Panc1 (cell line): ENCODE measurements at regions not wholly inside any gene's neighbourhood (a gene's known extent, or its start where the extent isn't known, plus 50 kb on each side); places are given as distances from the start of the nearest gene placed in this dataset.
A peak's percentile ranks its signal among the peaks of the same experiment; 100 is the strongest.

Experiments used
- ATAC-seq: fragments of 200-7000 bp; cut with Tn5 transposase; 2 replicates; pipeline ENCODE4 v1.9.1; 2020; ENCODE audit warnings: mild to moderate bottlenecking, moderate library complexity
- BruUV-seq: library from RNA; stranded (reverse); fragments of 400-500 nt; replicated peaks from 2 replicates; lab custom pipeline; 2021; lab: Mats Ljungman, UMichigan
- CTCF ChIA-PET: fragments of 300-600 bp; sonication (Branson Sonifier 250); formaldehyde crosslinking; loops from one replicate; lab custom pipeline; 2022; ENCODE audit warnings: antibody characterized with exemption; lab: Charles Lee
- POLR2A ChIA-PET: fragments of 300-600 bp; sonication (Branson Sonifier 250); formaldehyde crosslinking; loops from one replicate; lab custom pipeline; 2022; ENCODE audit warnings: antibody characterized with exemption; lab: Charles Lee
- DNase-seq: peaks from one replicate; pipeline ENCODE4 v3.0.0-alpha.2; 2010; ENCODE audit warnings: low read depth, low spot score
- H3K27ac ChIP-seq: 2 replicates; pipeline ENCODE4 v1.5.1; 2011; ENCODE audit warnings: mild to moderate bottlenecking, low read length, inconsistent platforms
- H3K27me3 ChIP-seq: fragments of 200-500 bp; sonication (Bioruptor generic); 2 replicates; pipeline ENCODE4 v1.6.0; 2014; ENCODE audit warnings: low read length, inconsistent platforms; ENCODE audit not compliant: control insufficient read depth, insufficient read depth
- H3K36me3 ChIP-seq: fragments of 200-500 bp; sonication (Bioruptor generic); 2 replicates; pipeline ENCODE4 v1.5.1; 2014; ENCODE audit warnings: inconsistent platforms, mild to moderate bottlenecking, low read length, moderate library complexity; ENCODE audit not compliant: control insufficient read depth, insufficient read depth
- H3K4me1 ChIP-seq: 2 replicates; pipeline ENCODE4 v1.5.1; 2011; ENCODE audit warnings: inconsistent platforms, mild to moderate bottlenecking, low read length, moderate library complexity; ENCODE audit not compliant: control insufficient read depth, insufficient read depth
- H3K4me3 ChIP-seq, 2 experiments: 2 replicates each; pipeline ENCODE4 v1.5.1; 2011 to 2012; ENCODE audit warnings: low read depth in 2 of 2, low read length in 2 of 2, mild to moderate bottlenecking in 2 of 2, inconsistent platforms in 1 of 2, moderate library complexity in 1 of 2
- H3K9me3 ChIP-seq: fragments of 200-500 bp; sonication (Bioruptor generic); 2 replicates; pipeline ENCODE4 v1.5.1; 2014; ENCODE audit warnings: low read depth, mild to moderate bottlenecking, inconsistent platforms, low read length, moderate library complexity; ENCODE audit not compliant: control insufficient read depth, insufficient read depth
- CTCF ChIP-seq: fragments of 450-650 bp; IDR thresholded peaks from 2 replicates; pipeline ENCODE4 v1.5.1; 2017; ENCODE audit warnings: mild to moderate bottlenecking
- POLR2AphosphoS5 ChIP-seq: IDR thresholded peaks from 2 replicates; pipeline ENCODE4 v1.6.1; 2012; ENCODE audit warnings: mild to moderate bottlenecking, low read depth, low read length, moderate library complexity
- REST ChIP-seq, 2 experiments: IDR thresholded peaks; 2 replicates each; pipeline ENCODE4 v1.6.1; 2011 to 2012; ENCODE audit warnings: low read depth in 2 of 2, control low read depth in 1 of 2, low read length in 1 of 2, mild to moderate bottlenecking in 1 of 2, moderate library complexity in 1 of 2; ENCODE audit not compliant: insufficient read depth in 1 of 2
- SIN3A ChIP-seq: IDR thresholded peaks from 2 replicates; pipeline ENCODE4 v1.6.1; 2012; ENCODE audit warnings: low read depth, mild to moderate bottlenecking, low read length, moderate library complexity, borderline replicate concordance; ENCODE audit not compliant: insufficient read depth
- TCF7L2 ChIP-seq: IDR thresholded peaks from 2 replicates; pipeline ENCODE4 v1.6.1; 2011; ENCODE audit warnings: mild to moderate bottlenecking, low read depth, low read length, inconsistent platforms
- in situ Hi-C: cut with HindIII; loops from 2 replicates; pipeline ENCODE4 v1.10.0; 2016; ENCODE audit warnings: low sequenced_read_pairs, low pct_unique_long_range_greater_than_20kb
- intact Hi-C: fragments of 100-400 bp; cut with micrococcal nuclease; formaldehyde crosslinking; loops from one replicate; pipeline ENCODE4 v1.10.0; 2022; ENCODE audit not compliant: unreplicated experiment

- Histone ChIP-seq H3K36me3 (no peaks in the 10 kb centered on the region), H3K27me3 (no peaks in the 10 kb centered on the region), H3K9me3 (no peaks in the 10 kb centered on the region), H3K4me3 (no peak overlapping the region), H3K27ac (no peak overlapping the region), H3K4me1 (no peaks in the 10 kb centered on the region)
- CTCF ChIA-PET = no interaction called here
- POLR2A ChIA-PET = no interaction called here
- TF ChIP-seq POLR2AphosphoS5 (no peak), SIN3A (no peak), REST (IDR thresholded peaks at IDR 0.05; ENCODE audit: insufficient read depth in 1 of 2, low read depth in 2 of 2, low read length in 1 of 2) (no peak), TCF7L2 (no peak), CTCF (no peak)
- ATAC-seq (0 out of 2 replicates have a peak, but pooled peaks have one; percentile 53), DNase-seq (no peak)
- intact Hi-C loops = no loop called here
- BruUV-seq = no TSS peak
- in situ Hi-C loops = no loop called here
Observed at GRCh38 chr10:63738410-63738809, 217.2 kb downstream of the REEP3 start.

GRCh38 chr10:63744060-63744941 lies 223.1 kb downstream of the REEP3 start:
- intact Hi-C loops (no loop called here), in situ Hi-C loops (no loop called here)
- H3K4me1 ChIP-seq = no peaks in the 10 kb centered on the region
- H3K36me3 ChIP-seq = no peaks in the 10 kb centered on the region
- ChIA-PET POLR2A (no interaction called here), CTCF (no interaction called here)
- TF ChIP-seq TCF7L2 (no peak), POLR2AphosphoS5 (no peak), CTCF (no peak), SIN3A (no peak), REST (IDR thresholded peaks at IDR 0.05; ENCODE audit: insufficient read depth in 1 of 2, low read depth in 2 of 2, low read length in 1 of 2) (no peak)
- BruUV-seq = no TSS peak
- DNase-seq = no peak
- ATAC-seq = no peak
- H3K4me3 ChIP-seq = no peak overlapping the region
- H3K27me3 ChIP-seq = no peaks in the 10 kb centered on the region
- H3K9me3 ChIP-seq = no peaks in the 10 kb centered on the region
- H3K27ac ChIP-seq = no peak overlapping the region
